BJ (cell line): ENCODE measurements at regions not wholly inside any gene's neighbourhood (a gene's known extent, or its start where the extent isn't known, plus 50 kb on each side); places are given as distances from the start of the nearest gene placed in this dataset.
"Not testable (repeated sequence)": the region's sequence is repeated elsewhere in the genome, so short reads cannot be mapped to it uniquely, and the experiment has no call there.

ENCODE experiments used
- CTCF ChIA-PET: fragments of 350-600 bp; formaldehyde crosslinking; extraction: SDS; loops from one replicate; lab custom pipeline; 2021; ENCODE audit warnings: antibody characterized with exemption, inconsistent platforms; lab: Yijun Ruan, JAX
- POLR2A ChIA-PET: fragments of 300-600 bp; sonication (Branson Sonifier 250); formaldehyde crosslinking; extraction: SDS; loops from one replicate; lab custom pipeline; 2021; ENCODE audit warnings: antibody characterized with exemption; lab: Charles Lee
- DNase-seq: peaks from one replicate; pipeline ENCODE4 v3.0.0-alpha.2; 2011; ENCODE audit warnings: low read depth
- H3K27me3 ChIP-seq: 2 replicates; pipeline ENCODE4 v1.6.0; 2011; ENCODE audit warnings: low read length; ENCODE audit not compliant: control insufficient read depth, insufficient read depth
- H3K36me3 ChIP-seq: 2 replicates; pipeline ENCODE4 v1.5.1; 2011; ENCODE audit warnings: low read length; ENCODE audit not compliant: control insufficient read depth, insufficient read depth
- H3K4me3 ChIP-seq: 2 replicates; pipeline ENCODE4 v1.5.1; 2011; ENCODE audit warnings: low read depth, mild to moderate bottlenecking, control low read depth, low read length
- CTCF ChIP-seq: IDR thresholded peaks from 2 replicates; pipeline ENCODE4 v1.5.1; 2011; ENCODE audit warnings: low read depth, mild to moderate bottlenecking, control low read depth, inconsistent platforms, low read length, moderate library complexity; ENCODE audit not compliant: insufficient read depth

GRCh38 chr16:86953631-86954391 lies 363.4 kb downstream of the C16orf95 start:
- CTCF ChIA-PET = no interaction called here
- DNase-seq = no peak
- TF ChIP-seq CTCF = no peak
- Histone ChIP-seq H3K36me3 (no peaks in the 10 kb centered on the region), H3K4me3 (no peak overlapping the region), H3K27me3 (no peaks in the 10 kb centered on the region)
- POLR2A ChIA-PET = no interaction called here

- Histone ChIP-seq H3K4me3 (no peak overlapping the region), H3K36me3 (no peaks in the 10 kb centered on the region), H3K27me3 (no peaks in the 10 kb centered on the region; the same call in 1 of the 2 replicates)
- no peak for TF ChIP-seq CTCF
- CTCF ChIA-PET = no interaction called here
- DNase-seq = no peak
- POLR2A ChIA-PET = no interaction called here
Observed at GRCh38 chr16:86955136-86955855, 361.9 kb downstream of the C16orf95 start.

GRCh38 chr16:86956437-86956836 lies 360.8 kb downstream of the C16orf95 start:
- no peak for DNase-seq
- H3K27me3 ChIP-seq = no peaks in the 10 kb centered on the region; the same call in 1 of the 2 replicates
- H3K4me3 ChIP-seq = no peak overlapping the region
- no peak for TF ChIP-seq CTCF
- ChIA-PET POLR2A (no interaction called here), CTCF (no interaction called here)
- no peaks in the 10 kb centered on the region for H3K36me3 ChIP-seq

GRCh38 chr16:86957662-86958198 lies 359.5 kb downstream of the C16orf95 start:
- H3K4me3 ChIP-seq, H3K27me3 ChIP-seq, POLR2A ChIA-PET, H3K36me3 ChIP-seq, DNase-seq: not testable (repeated sequence)
- CTCF ChIA-PET = interaction anchor here (1.4 kb wide), 1 partner anchor 105 kb away, joined by 5 read pairs; no protein-coding TSS in a partner anchor

GRCh38 chr16:86958423-86958822 lies 358.8 kb downstream of the C16orf95 start:
- TF ChIP-seq CTCF = no peak
- Histone ChIP-seq H3K27me3 (no peaks in the 10 kb centered on the region; the same call in none of the 2 replicates), H3K36me3 (no peaks in the 10 kb centered on the region), H3K4me3 (no peak overlapping the region)
- no peak for DNase-seq
- ChIA-PET POLR2A (no interaction called here), CTCF (interaction anchor here (0.6 to 1.4 kb wide), 3 partner anchors 12 to 104 kb away, joined by 3 to 5 read pairs (median 3); no protein-coding TSS in a partner anchor)
